B cell (primary cell): ENCODE measurements at regions not wholly inside any gene's neighbourhood (a gene's known extent, or its start where the extent isn't known, plus 50 kb on each side); places are given as distances from the start of the nearest gene placed in this dataset.

Experiments
- ATAC-seq: fragments of 200-7000 bp; cut with Tn5 transposase; one replicate; pipeline ENCODE4 v1.10.0; 2021; ENCODE audit warnings: low read depth, mild to moderate bottlenecking, moderate number of reproducible peaks, moderate library complexity
- CTCF ChIA-PET: fragments of 350-600 bp; sonication (Branson Sonifier 250); formaldehyde crosslinking; loops from one replicate; lab custom pipeline; 2021; ENCODE audit warnings: antibody characterized with exemption, inconsistent platforms; lab: Charles Lee
- POLR2A ChIA-PET: fragments of 350-600 bp; sonication (Branson Sonifier 250); formaldehyde crosslinking; loops from one replicate; lab custom pipeline; 2021; ENCODE audit warnings: antibody characterized with exemption; lab: Charles Lee
- DNase-seq: peaks from one replicate; pipeline ENCODE4 v3.0.0; 2013
- H2AFZ ChIP-seq: 2 replicates; pipeline ENCODE4 v1.6.1; 2012; ENCODE audit warnings: mild to moderate bottlenecking, low read depth, low read length; ENCODE audit not compliant: insufficient read depth, poor library complexity, severe bottlenecking
- H3K27ac ChIP-seq, 2 donors: 1 replicate in 1 of 2; 2 replicates in 1 of 2; pipeline ENCODE4 v1.5.1; 2012 to 2013; ENCODE audit warnings: low read length in 2 of 2, mild to moderate bottlenecking in 2 of 2, moderate library complexity in 1 of 2
- H3K27me3 ChIP-seq, 4 experiments: fragments of 200-600 bp in 1 of 4; sonication (generic) in 1 of 4; replicated peaks in 1 of 4; 1 replicate in 2 of 4; 2 replicates in 2 of 4; pipeline versions ENCODE4 v1.6.1 to v1.7.0; 2013 to 2016; ENCODE audit warnings: low read length in 3 of 4, mild to moderate bottlenecking in 2 of 4, mixed read lengths in 1 of 4, moderate library complexity in 1 of 4; ENCODE audit not compliant: insufficient read depth in 4 of 4, control insufficient read depth in 3 of 4; ENCODE audit errors: control extremely low read depth in 1 of 4
- H3K36me3 ChIP-seq, 2 experiments: replicated peaks in 1 of 2; 1 replicate in 1 of 2; 2 replicates in 1 of 2; pipeline versions ENCODE4 v1.6.1 to v1.7.1; 2013; ENCODE audit warnings: low read length in 1 of 2; ENCODE audit not compliant: insufficient read depth in 2 of 2, control insufficient read depth in 1 of 2; ENCODE audit errors: control extremely low read depth in 1 of 2, extremely low read depth in 1 of 2
- H3K4me1 ChIP-seq, 2 donors: fragments of 200-600 bp in 1 of 2; sonication (generic) in 1 of 2; 1 replicate in 1 of 2; 2 replicates in 1 of 2; pipeline versions ENCODE4 v1.5.1 to v1.6.1; 2013 to 2017; ENCODE audit warnings: low read length in 2 of 2; ENCODE audit not compliant: control insufficient read depth in 2 of 2, insufficient read depth in 2 of 2
- H3K4me2 ChIP-seq: replicated peaks from 2 replicates; pipeline ENCODE3; 2012; ENCODE audit warnings: mild to moderate bottlenecking, low read depth, low read length; ENCODE audit not compliant: poor library complexity, severe bottlenecking
- H3K4me3 ChIP-seq, 5 experiments: fragments of 200-600 bp in 1 of 5; sonication (generic) in 1 of 5; 1 replicate in 3 of 5; 2 replicates in 2 of 5; pipeline versions ENCODE4 v1.5.1 to v1.7.0; 2011 to 2016; ENCODE audit warnings: low read length in 4 of 5, mild to moderate bottlenecking in 4 of 5, low read depth in 2 of 5, control low read depth in 1 of 5, moderate library complexity in 1 of 5; ENCODE audit not compliant: insufficient read depth in 1 of 5; ENCODE audit errors: control extremely low read depth in 1 of 5, extremely low read depth in 1 of 5
- H3K79me2 ChIP-seq: fragments of 200-600 bp; sonication (generic); one replicate; pipeline ENCODE4 v1.6.0; 2016; ENCODE audit warnings: low read length; ENCODE audit not compliant: control insufficient read depth, insufficient read depth
- H3K9ac ChIP-seq: fragments of 200-600 bp; sonication (generic); 2 replicates; pipeline ENCODE4 v1.6.1; 2017; ENCODE audit warnings: mild to moderate bottlenecking, low read length, moderate library complexity
- H3K9me3 ChIP-seq, 3 donors: one replicate each; pipeline versions ENCODE4 v1.6.1 to v1.7.1; 2013; ENCODE audit warnings: low read length in 2 of 3; ENCODE audit not compliant: control insufficient read depth in 2 of 3, insufficient read depth in 1 of 3; ENCODE audit errors: control extremely low read depth in 1 of 3
- H4K20me1 ChIP-seq: 2 replicates; pipeline ENCODE4 v1.6.0; 2012; ENCODE audit warnings: mild to moderate bottlenecking, low read length; ENCODE audit not compliant: insufficient read depth, control insufficient read depth, poor library complexity, severe bottlenecking
- H3K27ac Mint-ChIP-seq: one replicate; pipeline ENCODE4 v1.8.0; 2021; ENCODE audit warnings: mixed read lengths
- H3K27me3 Mint-ChIP-seq: one replicate; pipeline ENCODE4 v1.8.0; 2021; ENCODE audit warnings: mixed read lengths
- H3K4me1 Mint-ChIP-seq: one replicate; pipeline ENCODE4 v1.8.0; 2021; ENCODE audit warnings: mixed read lengths
- H3K4me3 Mint-ChIP-seq: one replicate; pipeline ENCODE4 v1.8.0; 2021; ENCODE audit warnings: mixed read lengths
- H3K9me3 Mint-ChIP-seq: one replicate; pipeline ENCODE4 v1.8.0; 2022; ENCODE audit warnings: mixed read lengths; ENCODE audit not compliant: insufficient read depth
- CTCF ChIP-seq: fragments of 200-600 bp; IDR thresholded peaks from one replicate; pipeline ENCODE4 v1.8.0; 2022; ENCODE audit warnings: antibody characterized with exemption, mild to moderate bottlenecking
- EZH2 ChIP-seq: IDR thresholded peaks from 2 replicates; pipeline ENCODE4 v1.6.1; 2012; ENCODE audit warnings: borderline replicate concordance, low read depth, mild to moderate bottlenecking, moderate library complexity, low read length; ENCODE audit not compliant: insufficient read depth, poor library complexity, severe bottlenecking
- WGBS: methylation state at CpG from one replicate; pipeline ENCODE4 v1.1.5; 2013; ENCODE audit warnings: missing lambda C conversion rate; ENCODE audit not compliant: insufficient coverage; 5-methylcytosine and 5-hydroxymethylcytosine counted together
- intact Hi-C: fragments of 100-400 bp; cut with micrococcal nuclease; formaldehyde crosslinking; loops from one replicate; pipeline ENCODE4 v1.10.0; 2022

GRCh38 chr3:168443965-168444364 lies 348.2 kb upstream of the GOLIM4 start:
- TF ChIP-seq CTCF (no peak), EZH2 (no peak)
- Mint-ChIP-seq H3K9me3 (no peaks in the 10 kb centered on the region), H3K27me3 (no peaks in the 10 kb centered on the region), H3K4me1 (no peaks in the 10 kb centered on the region), H3K27ac (no peak overlapping the region), H3K4me3 (no peak overlapping the region)
- intact Hi-C loops = no loop called here
- Histone ChIP-seq H3K4me2 (no peak overlapping the region), H3K9me3 (no peaks in the 10 kb centered on the region), H3K79me2 (no peaks in the 10 kb centered on the region), H3K27ac (no peak overlapping the region), H3K4me3 (no peak overlapping the region), H3K9ac (no peak overlapping the region), H3K4me1 (no peaks in the 10 kb centered on the region), H3K27me3 (no peaks in the 10 kb centered on the region), H2AFZ (no peak overlapping the region), H4K20me1 (no peaks in the 10 kb centered on the region), H3K36me3 (no peaks in the 10 kb centered on the region)
- POLR2A ChIA-PET = no interaction called here
- no CpG with 5 or more reads among the region's 1 CpG for WGBS
- DNase-seq (no peak), ATAC-seq (no peak)
- CTCF ChIA-PET = no interaction called here

GRCh38 chr3:168442502-168442901 lies 346.8 kb upstream of the GOLIM4 start:
- ChIA-PET CTCF (no interaction called here), POLR2A (no interaction called here)
- H3K36me3 ChIP-seq = no peaks in the 10 kb centered on the region
- no peaks in the 10 kb centered on the region for H3K9me3 Mint-ChIP-seq
- H2AFZ ChIP-seq = no peak overlapping the region
- H3K27ac Mint-ChIP-seq = no peak overlapping the region
- no peak overlapping the region for H3K4me3 Mint-ChIP-seq
- no peaks in the 10 kb centered on the region for H3K27me3 Mint-ChIP-seq
- DNase-seq (no peak), ATAC-seq (no peak)
- no peak overlapping the region for H3K9ac ChIP-seq
- WGBS = no CpG with 5 or more reads among the region's 2 CpGs
- H3K27ac ChIP-seq = no peak overlapping the region
- no peaks in the 10 kb centered on the region for H3K4me1 Mint-ChIP-seq
- intact Hi-C loops = no loop called here
- no peaks in the 10 kb centered on the region for H3K9me3 ChIP-seq
- H3K4me2 ChIP-seq = no peak overlapping the region
- no peaks in the 10 kb centered on the region for H3K27me3 ChIP-seq
- no peak for TF ChIP-seq CTCF
- no peak for TF ChIP-seq EZH2
- H3K79me2 ChIP-seq = no peaks in the 10 kb centered on the region
- no peak overlapping the region for H3K4me3 ChIP-seq
- no peaks in the 10 kb centered on the region for H3K4me1 ChIP-seq
- no peaks in the 10 kb centered on the region for H4K20me1 ChIP-seq
